ENCODE measurements at regions not wholly inside any gene's neighbourhood (a gene's known extent, or its start where the extent isn't known, plus 50 kb on each side); places are given as distances from the start of the nearest gene placed in this dataset.

DNA sequence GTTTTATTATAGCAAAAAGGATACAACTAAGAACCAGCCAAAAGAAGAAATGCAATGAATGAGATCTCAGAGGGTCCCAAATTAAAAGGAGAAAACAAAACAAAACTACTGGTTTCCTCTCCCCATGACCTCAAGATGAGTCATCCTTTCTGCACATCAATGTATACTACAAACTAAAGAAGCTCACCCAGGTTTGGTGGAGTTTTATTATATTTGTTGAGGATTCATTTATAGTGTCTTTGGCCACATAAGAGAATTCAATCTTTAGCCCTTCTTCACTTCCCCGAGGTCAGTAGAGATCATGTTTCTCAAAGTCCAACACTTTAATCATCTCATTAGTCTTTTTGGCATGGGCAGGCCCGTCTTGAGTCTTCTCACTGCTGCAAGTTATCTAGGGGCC lies 210.6 kb downstream of the SLC6A15 start:
- no peak for TF ChIP-seq CTCF (IDR thresholded peaks at IDR 0.05)
- no peak for TF ChIP-seq POLR2A (IDR thresholded peaks at IDR 0.05)

Measured in adrenal gland (tissue), 5 donors.